GM18499 (cell line): ENCODE measurements at regions not wholly inside any gene's neighbourhood (a gene's known extent, or its start where the extent isn't known, plus 50 kb on each side); places are given as distances from the start of the nearest gene placed in this dataset.
"Not testable (repeated sequence)": the region's sequence is repeated elsewhere in the genome, so short reads cannot be mapped to it uniquely, and the experiment has no call there.

Experiments used
- ATAC-seq: cut with Tn5 transposase; IDR thresholded peaks from one replicate; pipeline ENCODE4 v1.9.1; 2021; ENCODE audit warnings: moderate number of reproducible peaks; ENCODE audit not compliant: insufficient read depth, unreplicated experiment

- no peak for ATAC-seq
Measured at GRCh38 chr15:26134812-26135211, 271.7 kb upstream of the ATP10A start.

- no peak for ATAC-seq
Measured at GRCh38 chr15:26134152-26134551, 271.0 kb upstream of the ATP10A start.

DNA sequence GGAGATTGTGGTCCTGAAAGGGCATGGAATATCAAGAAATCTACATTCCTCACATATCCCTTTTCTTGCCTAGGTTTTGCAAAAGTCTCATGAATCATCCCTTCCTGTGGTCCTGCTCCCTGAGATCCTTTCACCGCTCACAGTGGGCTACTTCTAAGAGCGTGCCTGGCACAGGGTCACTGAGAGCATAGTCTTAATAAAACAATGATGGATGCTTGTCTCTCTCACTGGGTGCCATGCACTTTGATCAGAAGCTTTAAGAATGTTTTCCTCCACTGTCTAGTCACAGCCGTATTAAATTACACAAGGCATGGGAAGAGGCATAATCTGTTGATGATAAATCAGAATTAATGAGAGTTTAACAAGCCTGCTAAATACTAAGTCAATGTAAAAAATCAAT, 269.7 kb upstream of the ATP10A start:
- no peak for ATAC-seq

- no peak for ATAC-seq
Measured at GRCh38 chr15:26129852-26130251, 266.7 kb upstream of the ATP10A start.

- no peak for ATAC-seq
Measured at GRCh38 chr15:26128611-26129140, 265.5 kb upstream of the ATP10A start.

GRCh38 chr15:26126819-26127387, 263.8 kb upstream of the ATP10A start:
- ATAC-seq = no peak

DNA sequence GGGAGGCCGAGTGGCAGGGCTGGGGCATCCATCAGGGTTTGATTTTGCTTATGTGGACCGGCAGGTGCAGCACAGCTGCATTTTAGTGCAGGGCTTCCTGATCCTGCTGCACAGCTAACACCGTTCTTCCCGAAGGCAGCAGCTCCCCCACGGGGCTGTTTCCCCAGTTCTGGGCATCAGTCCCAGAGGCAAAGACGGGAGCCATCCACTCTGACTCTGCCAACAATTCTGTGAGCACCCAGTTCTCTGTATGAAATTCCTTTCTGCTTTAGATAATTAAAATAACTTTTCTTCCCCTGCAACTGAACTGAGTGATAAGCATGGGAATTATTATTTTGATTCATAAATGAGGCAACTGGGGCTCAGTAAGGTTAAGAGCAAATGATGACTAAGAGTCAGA, 262.9 kb upstream of the ATP10A start:
- ATAC-seq = no peak

DNA sequence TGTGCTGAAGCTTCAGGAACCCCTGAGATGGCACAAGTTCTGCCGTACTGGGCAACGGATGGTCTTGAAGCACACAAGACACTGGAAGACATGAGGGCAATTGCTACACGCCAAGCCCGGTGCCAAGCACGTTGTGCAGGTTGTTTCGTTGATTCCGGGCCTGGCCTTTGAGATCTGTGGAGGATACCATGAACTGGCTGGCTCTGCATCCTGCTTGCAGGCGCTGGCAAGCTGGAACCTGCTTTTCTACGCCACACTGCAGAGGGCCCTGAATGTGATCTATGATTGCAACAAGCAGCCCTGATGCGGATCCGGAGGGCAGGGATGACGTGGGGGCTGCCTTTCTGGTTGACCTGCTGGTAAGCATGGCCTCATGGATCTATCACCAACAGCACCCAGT, 262.5 kb upstream of the ATP10A start:
- ATAC-seq = no peak

DNA sequence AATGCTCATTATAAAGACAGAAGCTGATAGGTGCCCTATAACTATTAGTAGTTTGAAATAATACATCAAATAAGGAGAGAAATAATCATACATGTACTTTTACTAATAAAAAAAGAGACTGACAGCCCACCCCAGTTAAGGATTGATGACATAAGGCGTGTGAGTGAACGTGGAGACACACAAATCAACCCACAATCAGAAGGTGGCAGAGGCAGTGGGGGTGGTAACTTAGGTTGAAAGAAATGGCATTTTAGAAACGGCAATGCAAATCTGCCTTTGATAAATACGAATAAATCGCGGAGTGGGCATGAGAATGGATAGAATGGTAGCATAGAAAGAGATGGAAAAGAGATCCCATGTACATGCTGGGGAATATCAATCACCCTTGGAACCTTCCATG, 256.2 kb upstream of the ATP10A start:
- no peak for ATAC-seq

DNA sequence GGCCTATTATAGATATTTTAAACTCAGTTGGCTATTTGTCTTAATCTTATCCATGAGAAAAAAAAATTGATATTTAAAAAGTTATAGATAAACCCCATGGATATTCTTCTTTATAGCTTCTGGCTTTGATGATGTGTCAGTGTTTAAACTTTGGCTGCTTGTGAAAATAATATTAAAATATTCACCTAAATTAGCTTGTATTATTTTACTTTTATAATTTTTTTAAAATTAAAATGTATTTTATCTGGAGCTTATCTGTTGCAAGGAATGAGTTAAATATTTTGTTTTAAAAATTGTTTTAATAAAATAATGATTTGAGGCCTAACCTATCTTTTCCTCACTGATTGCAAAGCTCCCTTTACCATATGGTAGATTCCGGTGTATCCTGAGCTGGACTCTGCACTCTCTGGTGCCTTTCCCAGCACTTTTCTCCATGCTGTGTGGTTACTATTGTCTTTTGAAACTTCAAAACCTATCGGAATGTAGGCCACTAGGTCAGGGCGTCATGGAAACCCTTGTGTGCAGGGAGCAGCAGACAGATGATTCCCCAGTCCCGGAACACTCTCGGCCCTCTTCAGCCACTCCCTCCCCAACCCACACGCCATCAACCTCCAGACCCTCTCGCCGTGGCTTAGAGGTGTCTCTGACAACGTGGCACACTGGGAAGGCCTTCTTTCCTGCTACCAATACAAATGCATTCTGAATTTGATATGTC, 252.3 kb upstream of the ATP10A start:
- ATAC-seq = no peak

DNA sequence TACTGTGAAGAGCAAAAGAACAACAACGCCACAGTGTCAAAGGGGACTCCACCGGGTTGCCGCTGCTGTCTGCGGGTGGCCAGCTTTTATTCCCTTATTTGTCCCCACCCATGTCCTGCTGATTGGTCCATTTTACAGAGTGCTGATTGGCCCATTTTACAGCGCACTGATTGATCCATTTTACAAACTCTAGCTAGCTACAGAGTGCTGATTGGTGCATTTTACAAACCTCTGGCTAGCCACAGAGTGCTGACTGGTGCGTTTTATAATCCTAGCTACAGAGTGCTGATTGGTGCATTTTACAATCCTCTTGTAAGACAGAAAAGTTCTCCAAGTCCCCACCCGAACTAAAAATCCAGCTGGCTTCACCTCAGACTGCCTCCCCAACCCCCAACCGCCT, 251.0 kb upstream of the ATP10A start:
- ATAC-seq = not testable (repeated sequence)

GRCh38 chr15:26113296-26113695, 250.2 kb upstream of the ATP10A start:
- ATAC-seq = no peak

GRCh38 chr15:26109203-26109602, 246.1 kb upstream of the ATP10A start:
- ATAC-seq = no peak

GRCh38 chr15:26106556-26106955, 243.4 kb upstream of the ATP10A start:
- no peak for ATAC-seq

- no peak for ATAC-seq
Measured at GRCh38 chr15:26103002-26103404, 239.9 kb upstream of the ATP10A start.

DNA sequence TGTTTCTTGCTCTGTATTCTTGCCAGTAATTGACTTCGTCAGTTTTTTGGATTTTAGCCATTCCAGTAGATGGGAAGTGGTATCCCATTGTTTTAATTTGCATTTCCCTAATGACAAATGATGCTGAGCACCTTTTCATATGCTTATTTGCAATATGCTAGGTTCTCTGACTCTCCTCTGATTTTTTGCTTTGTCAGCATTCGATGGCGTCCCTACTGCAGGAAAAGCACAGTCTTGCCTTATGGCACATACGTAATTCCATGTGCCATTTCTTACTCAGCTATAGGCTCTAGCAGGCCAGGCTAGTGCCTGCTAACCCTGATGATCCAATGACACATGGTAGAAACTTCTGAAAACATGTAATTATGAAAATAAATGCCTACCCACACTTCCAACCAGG, 239.2 kb upstream of the ATP10A start:
- no peak for ATAC-seq

DNA sequence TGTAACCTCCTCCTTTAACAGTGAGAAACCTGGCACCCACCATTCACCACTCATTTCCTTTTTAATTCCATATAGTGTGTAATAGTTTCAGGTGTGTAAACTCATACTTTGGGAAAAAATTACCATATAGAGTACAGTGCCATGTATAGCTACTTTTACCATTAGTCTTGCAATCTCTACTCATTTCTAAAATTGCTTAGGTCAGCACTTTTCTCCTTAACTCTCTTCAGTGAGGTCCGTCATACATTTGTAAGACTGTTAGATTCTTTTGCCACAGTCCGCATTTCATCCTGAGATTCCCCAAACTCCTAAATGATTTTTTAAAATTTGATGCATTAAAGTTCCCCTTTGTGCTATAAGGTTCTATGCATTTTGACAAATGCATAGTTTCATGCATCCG, 238.3 kb upstream of the ATP10A start:
- ATAC-seq = no peak

DNA sequence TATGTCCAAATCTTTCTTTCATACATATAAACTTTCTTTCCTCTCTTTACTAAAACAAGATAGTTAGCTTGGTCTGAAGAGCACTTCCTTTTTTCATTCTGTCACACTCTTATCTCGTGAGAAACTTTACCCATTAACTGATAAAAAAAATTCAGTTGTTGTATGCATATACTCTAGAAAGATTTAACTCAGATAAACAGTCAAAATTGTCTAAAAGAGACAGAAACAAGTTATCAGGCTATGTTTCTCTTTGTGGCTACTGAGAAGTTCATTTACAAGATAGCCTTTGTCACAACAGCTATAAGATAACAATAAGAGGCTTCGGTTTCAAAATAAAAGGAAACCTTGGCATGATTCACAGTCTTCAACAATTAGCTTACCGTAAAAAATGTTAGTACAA, 235.7 kb upstream of the ATP10A start:
- no peak for ATAC-seq

GRCh38 chr15:26097216-26097615, 234.1 kb upstream of the ATP10A start:
- no peak for ATAC-seq

GRCh38 chr15:26096581-26096980, 233.5 kb upstream of the ATP10A start:
- ATAC-seq = no peak

DNA sequence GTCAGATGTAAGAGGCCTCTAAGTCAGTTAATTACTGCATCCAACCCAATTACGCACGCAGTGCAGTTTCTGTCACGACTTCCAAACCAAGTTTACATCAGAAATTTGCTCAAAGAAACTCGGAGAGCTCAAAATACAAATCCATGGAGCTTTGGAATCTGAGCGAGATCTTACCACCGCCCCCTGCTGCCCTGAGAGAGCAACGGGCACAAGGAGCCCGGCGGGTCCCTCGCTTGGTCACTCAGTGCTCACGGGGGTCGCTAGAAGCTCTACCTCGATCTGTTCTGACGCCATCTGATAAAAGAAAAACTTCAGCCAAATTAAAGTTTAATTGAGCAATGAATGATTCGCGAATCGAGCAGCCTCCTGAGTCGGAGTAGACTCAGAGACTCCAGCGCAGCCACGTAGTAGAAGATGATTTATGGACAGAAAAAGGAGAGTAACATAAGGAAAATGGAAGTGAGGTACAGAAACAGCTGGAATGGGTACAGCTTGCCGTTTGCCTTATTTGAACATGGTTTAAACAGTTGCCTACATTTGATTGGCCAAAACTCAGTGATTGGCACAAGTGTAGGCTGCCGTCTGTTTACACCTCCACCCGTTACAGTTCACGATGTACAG, 232.7 kb upstream of the ATP10A start:
- no peak for ATAC-seq

DNA sequence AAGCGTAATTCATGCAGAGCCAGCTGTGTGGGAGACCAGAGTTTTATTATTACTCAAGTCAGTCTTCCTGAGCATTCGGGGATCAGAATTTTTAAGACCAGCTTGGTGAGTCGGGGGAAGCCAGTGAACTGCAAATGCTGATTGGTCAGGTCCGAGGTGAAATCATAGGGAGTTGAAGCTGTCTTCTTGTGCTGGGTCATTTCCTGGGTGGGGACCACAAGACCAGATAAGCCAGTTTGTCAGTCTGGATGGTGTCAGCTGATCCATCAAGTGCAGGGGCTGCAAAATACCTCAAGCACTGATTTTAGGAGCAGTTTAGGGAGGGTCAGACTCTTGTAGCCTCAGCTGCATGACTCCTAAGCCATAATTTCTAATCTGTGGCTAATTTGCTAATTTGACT, 228.1 kb upstream of the ATP10A start:
- no peak for ATAC-seq
